ENCODE measurements at regions not wholly inside any gene's neighbourhood (a gene's known extent, or its start where the extent isn't known, plus 50 kb on each side); places are given as distances from the start of the nearest gene placed in this dataset.

DNA sequence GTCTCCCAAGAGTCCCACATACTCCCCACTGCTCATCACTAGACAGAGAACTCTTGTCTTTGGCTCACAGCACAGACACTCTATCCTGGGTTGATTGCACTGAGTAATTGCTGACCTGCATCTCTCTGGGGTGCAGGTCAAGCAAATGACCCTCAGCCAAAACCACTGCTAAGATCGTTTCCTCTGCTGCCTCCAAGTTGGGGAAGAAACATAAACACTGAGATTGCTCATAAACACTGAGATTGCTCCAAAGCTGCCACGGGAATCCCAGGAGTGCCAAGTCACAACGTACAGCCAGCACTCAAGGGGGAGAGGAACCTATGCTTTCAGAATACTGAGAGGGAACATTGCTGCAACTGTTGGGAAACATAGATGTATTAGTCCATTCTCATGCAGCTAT lies 1402.1 kb upstream of the ACO1 start:
- TF ChIP-seq, protein P1, sequence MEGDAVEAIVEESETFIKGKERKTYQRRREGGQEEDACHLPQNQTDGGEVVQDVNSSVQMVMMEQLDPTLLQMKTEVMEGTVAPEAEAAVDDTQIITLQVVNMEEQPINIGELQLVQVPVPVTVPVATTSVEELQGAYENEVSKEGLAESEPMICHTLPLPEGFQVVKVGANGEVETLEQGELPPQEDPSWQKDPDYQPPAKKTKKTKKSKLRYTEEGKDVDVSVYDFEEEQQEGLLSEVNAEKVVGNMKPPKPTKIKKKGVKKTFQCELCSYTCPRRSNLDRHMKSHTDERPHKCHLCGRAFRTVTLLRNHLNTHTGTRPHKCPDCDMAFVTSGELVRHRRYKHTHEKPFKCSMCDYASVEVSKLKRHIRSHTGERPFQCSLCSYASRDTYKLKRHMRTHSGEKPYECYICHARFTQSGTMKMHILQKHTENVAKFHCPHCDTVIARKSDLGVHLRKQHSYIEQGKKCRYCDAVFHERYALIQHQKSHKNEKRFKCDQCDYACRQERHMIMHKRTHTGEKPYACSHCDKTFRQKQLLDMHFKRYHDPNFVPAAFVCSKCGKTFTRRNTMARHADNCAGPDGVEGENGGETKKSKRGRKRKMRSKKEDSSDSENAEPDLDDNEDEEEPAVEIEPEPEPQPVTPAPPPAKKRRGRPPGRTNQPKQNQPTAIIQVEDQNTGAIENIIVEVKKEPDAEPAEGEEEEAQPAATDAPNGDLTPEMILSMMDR (IDR thresholded peaks at IDR 0.05) = no peak
- Mint-ChIP-seq H3K27me3 (peaks cover 6% of the 10 kb centered on the region), H3K4me1 (ENCODE audit: low read depth) (no peaks in the 10 kb centered on the region), H3K9me3 (peaks cover 2% of the 10 kb centered on the region), H3K4me3 (no peak overlapping the region), H3K36me3 (ENCODE audit: low read depth) (no peaks in the 10 kb centered on the region), H3K27ac (no peak overlapping the region)
- DNase-seq (no peak), ATAC-seq (no peak)
- ChIA-PET POLR2A (no interaction called here), CTCF (no interaction called here)
- intact Hi-C loops (cut with micrococcal nuclease) = no loop called here

DNA sequence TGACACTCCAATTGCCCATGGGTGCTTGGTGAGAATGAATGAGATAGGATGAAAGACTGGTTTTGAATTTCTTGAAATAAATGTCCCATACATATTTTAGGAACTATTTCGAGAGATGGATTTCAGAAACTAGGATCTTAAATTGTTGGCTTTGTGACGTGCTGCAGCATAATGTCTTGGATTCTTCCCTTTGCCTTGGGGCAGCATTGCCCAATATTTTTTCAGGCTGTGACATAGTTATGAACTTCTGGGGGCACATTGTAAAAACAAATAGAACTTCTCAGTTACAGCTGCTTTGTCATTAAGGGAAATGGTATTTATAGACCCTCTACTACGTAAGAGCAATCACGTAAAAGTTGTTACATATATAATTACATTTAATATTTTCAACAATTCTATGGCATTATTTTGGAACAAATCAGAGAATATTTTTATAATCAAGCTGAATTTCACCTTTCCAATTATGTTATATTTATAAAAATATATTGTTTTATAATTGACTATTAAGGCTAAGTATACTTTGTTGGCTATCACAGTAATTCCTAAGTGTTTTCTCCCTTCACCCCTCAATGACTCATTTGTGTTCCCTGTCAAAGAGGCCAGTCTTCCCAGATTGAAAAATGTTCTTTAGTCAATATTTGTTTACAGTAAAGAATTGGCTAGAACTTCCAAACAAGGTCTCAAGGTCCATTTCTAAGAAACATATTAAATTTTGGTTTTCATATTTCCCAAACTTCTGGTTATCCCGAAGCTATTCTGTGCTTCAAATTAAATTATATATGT lies 1388.3 kb upstream of the ACO1 start:
- ChIA-PET POLR2A (no interaction called here), CTCF (interaction anchor here (1.2 kb wide), 1 partner anchor 18 kb away, joined by 3 read pairs; no protein-coding TSS in a partner anchor)
- intact Hi-C loops (cut with micrococcal nuclease) = no loop called here
- ATAC-seq (no peak), DNase-seq (no peak)
- H3K9me3 Mint-ChIP-seq = no peaks in the 10 kb centered on the region
- H3K27ac Mint-ChIP-seq = no peak overlapping the region
- TF ChIP-seq, protein P1 (IDR thresholded peaks at IDR 0.05) = no peak
- no peaks in the 10 kb centered on the region for H3K4me1 Mint-ChIP-seq (ENCODE audit: low read depth)
- no peaks in the 10 kb centered on the region for H3K27me3 Mint-ChIP-seq
- H3K4me3 Mint-ChIP-seq = no peak overlapping the region
- no peaks in the 10 kb centered on the region for H3K36me3 Mint-ChIP-seq (ENCODE audit: low read depth)

DNA sequence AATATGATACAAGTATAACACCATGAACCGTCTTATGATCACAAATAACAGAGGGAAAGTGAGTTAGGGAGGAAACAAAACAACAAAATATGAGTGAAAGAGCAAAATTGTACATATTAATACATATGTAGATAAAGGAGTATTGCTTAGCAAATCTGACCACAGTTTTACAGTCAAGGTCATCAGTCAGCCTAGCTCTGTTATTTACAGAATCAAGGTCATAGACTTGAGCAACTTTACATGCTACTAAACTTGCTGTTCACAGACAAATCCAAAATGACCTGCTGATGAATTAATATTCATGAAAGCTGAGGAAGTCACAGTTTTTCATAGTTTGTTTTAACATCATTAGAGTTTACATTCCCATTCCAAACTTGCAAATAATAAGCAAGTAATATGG lies 1387.7 kb upstream of the ACO1 start:
- H3K9me3 Mint-ChIP-seq = no peaks in the 10 kb centered on the region
- DNase-seq = no peak
- H3K27ac Mint-ChIP-seq = no peak overlapping the region
- H3K27me3 Mint-ChIP-seq = no peaks in the 10 kb centered on the region
- POLR2A ChIA-PET = no interaction called here
- no peak overlapping the region for H3K4me3 Mint-ChIP-seq
- H3K36me3 Mint-ChIP-seq (ENCODE audit: low read depth) = no peaks in the 10 kb centered on the region
- ATAC-seq = no peak
- intact Hi-C loops (cut with micrococcal nuclease) = no loop called here
- no peaks in the 10 kb centered on the region for H3K4me1 Mint-ChIP-seq (ENCODE audit: low read depth)
- TF ChIP-seq, protein P1 (IDR thresholded peaks at IDR 0.05) = no peak
- CTCF ChIA-PET = no interaction called here

DNA sequence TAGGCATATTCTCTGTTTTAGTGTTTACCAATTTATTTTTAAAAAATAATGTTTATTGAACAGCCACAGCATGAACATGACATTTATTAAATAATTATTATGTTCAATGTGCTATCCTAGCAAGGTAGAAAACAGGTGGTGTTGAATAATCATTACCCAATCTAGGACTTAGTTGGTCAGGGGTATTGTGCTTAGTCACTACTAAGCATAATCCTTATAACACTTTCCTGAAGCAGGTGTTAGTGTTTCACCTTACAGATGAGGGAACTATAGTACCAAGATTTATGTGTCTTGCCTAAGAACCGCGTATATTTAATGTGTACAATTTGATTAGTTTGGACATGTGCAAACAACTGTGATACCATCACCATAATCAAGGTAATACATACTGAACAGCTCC lies 1387.2 kb upstream of the ACO1 start:
- H3K4me3 Mint-ChIP-seq = no peak overlapping the region
- H3K4me1 Mint-ChIP-seq (ENCODE audit: low read depth) = no peaks in the 10 kb centered on the region
- H3K27me3 Mint-ChIP-seq = no peaks in the 10 kb centered on the region
- intact Hi-C loops (cut with micrococcal nuclease) = no loop called here
- POLR2A ChIA-PET = no interaction called here
- no peaks in the 10 kb centered on the region for H3K36me3 Mint-ChIP-seq (ENCODE audit: low read depth)
- ATAC-seq = no peak
- H3K27ac Mint-ChIP-seq = no peak overlapping the region
- H3K9me3 Mint-ChIP-seq = peaks cover 2% of the 10 kb centered on the region
- CTCF ChIA-PET = no interaction called here
- no peak for DNase-seq
- TF ChIP-seq, protein P1 (IDR thresholded peaks at IDR 0.05) = no peak

DNA sequence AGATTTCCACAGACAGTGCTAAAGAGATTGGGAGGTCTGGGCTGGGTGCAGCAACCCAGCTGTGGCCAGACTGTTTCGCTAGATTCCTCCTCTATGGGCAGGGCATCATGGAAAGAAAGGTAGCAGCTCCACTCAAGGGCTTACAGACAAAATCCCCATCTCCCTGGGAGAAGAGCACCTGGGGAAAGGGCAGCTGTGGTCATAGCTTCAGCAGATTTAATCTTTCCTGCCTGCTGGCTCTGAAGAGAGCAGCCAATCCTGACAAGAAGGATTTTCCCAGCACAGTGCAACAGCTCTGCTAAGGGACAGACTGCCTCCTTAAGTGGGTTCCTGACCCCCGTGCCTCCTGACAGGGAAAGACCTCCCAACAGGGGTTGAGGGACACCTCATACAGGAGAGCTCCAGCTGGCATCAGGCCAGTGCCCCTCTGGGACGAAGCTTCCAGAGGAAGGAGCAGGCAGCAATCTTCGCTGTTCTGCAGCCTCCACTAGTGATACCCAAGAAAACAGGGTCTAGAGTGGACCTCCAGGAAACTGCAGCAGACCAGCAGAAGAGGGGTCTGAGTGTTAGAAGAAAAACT lies 1379.3 kb upstream of the ACO1 start:
- POLR2A ChIA-PET = no interaction called here
- Mint-ChIP-seq H3K36me3 (ENCODE audit: low read depth) (no peaks in the 10 kb centered on the region), H3K27me3 (no peaks in the 10 kb centered on the region), H3K4me1 (ENCODE audit: low read depth) (no peaks in the 10 kb centered on the region), H3K9me3 (peaks cover 6% of the 10 kb centered on the region), H3K4me3 (no peak overlapping the region), H3K27ac (no peak overlapping the region)
- no peak for DNase-seq
- intact Hi-C loops (cut with micrococcal nuclease) = no loop called here
- TF ChIP-seq, protein P1 (IDR thresholded peaks at IDR 0.05) = no peak
- ATAC-seq = no peak
- CTCF ChIA-PET = no interaction called here
